Gastrocnemius medialis (tissue), 4 donors: ENCODE measurements at regions not wholly inside any gene's neighbourhood (a gene's known extent, or its start where the extent isn't known, plus 50 kb on each side); places are given as distances from the start of the nearest gene placed in this dataset.
A peak's percentile ranks its signal among the peaks of the same experiment; 100 is the strongest.

Source experiments
- ATAC-seq, 2 donors: fragments of 150-250 bp; one replicate each; pipeline ENCODE4 v1.9.1; 2016
- DNase-seq, 2 donors: peaks; one replicate each; pipeline ENCODE4 v3.0.0-alpha.2; 2019
- H3K27ac ChIP-seq, 4 donors: fragments of 200-600 bp; sonication (generic); 1 replicate in 1 of 4; 2 replicates in 3 of 4; pipeline ENCODE4 v1.5.1; 2016 to 2018; ENCODE audit warnings: mild to moderate bottlenecking in 2 of 4, moderate library complexity in 1 of 4
- H3K27me3 ChIP-seq, 3 donors: fragments of 200-600 bp; sonication (generic) in 2 of 3; 1 replicate in 1 of 3; 2 replicates in 2 of 3; pipeline versions ENCODE4 v1.5.1 to v1.6.0; 2016 to 2019; ENCODE audit warnings: mild to moderate bottlenecking in 1 of 3, moderate library complexity in 1 of 3
- H3K36me3 ChIP-seq, 2 donors: fragments of 200-600 bp; sonication (generic) in 1 of 2; one replicate each; pipeline ENCODE4 v1.5.1; 2017 to 2018
- H3K4me1 ChIP-seq, 2 donors: fragments of 200-600 bp; sonication (generic) in 1 of 2; one replicate each; pipeline ENCODE4 v1.5.1; 2016 to 2017; ENCODE audit warnings: mild to moderate bottlenecking in 2 of 2
- H3K4me3 ChIP-seq, 4 donors: fragments of 200-600 bp; sonication (generic) in 3 of 4; 1 replicate in 1 of 4; 2 replicates in 3 of 4; pipeline ENCODE4 v1.5.1; 2016 to 2019; ENCODE audit warnings: mild to moderate bottlenecking in 2 of 4
- H3K9me3 ChIP-seq, 3 donors: fragments of 200-600 bp; sonication (generic) in 2 of 3; 1 replicate in 1 of 3; 2 replicates in 2 of 3; pipeline ENCODE4 v1.5.1; 2016 to 2019
- CTCF ChIP-seq, 5 experiments: fragments of 450-650 bp in 3 of 5; fragments of 200-600 bp in 2 of 5; sonication (generic) in 2 of 5; IDR thresholded peaks in 4 of 5; conservative IDR thresholded peaks in 1 of 5; 1 replicate in 4 of 5; 2 replicates in 1 of 5; pipeline ENCODE4 v1.5.1; 2016 to 2019; ENCODE audit warnings: antibody characterized with exemption in 5 of 5, mild to moderate bottlenecking in 3 of 5, moderate library complexity in 3 of 5
- POLR2A ChIP-seq, 2 donors: fragments of 450-650 bp; IDR thresholded peaks; one replicate each; pipeline ENCODE4 v1.6.1; 2017; ENCODE audit warnings: antibody characterized with exemption in 2 of 2, mild to moderate bottlenecking in 2 of 2, moderate library complexity in 2 of 2
- in situ Hi-C, 4 donors: fragments of 200-750 bp; cut with MboI; loops; one replicate each; pipeline versions ENCODE4 v1.15.0 to v1.8.0; 2017; ENCODE audit warnings: low sequenced_read_pairs in 4 of 4
- intact Hi-C: fragments of 100-400 bp; cut with DNase I; formaldehyde crosslinking; loops from one replicate; pipeline ENCODE4 v1.15.1; 2023; ENCODE audit warnings: low total_unique reads

DNA sequence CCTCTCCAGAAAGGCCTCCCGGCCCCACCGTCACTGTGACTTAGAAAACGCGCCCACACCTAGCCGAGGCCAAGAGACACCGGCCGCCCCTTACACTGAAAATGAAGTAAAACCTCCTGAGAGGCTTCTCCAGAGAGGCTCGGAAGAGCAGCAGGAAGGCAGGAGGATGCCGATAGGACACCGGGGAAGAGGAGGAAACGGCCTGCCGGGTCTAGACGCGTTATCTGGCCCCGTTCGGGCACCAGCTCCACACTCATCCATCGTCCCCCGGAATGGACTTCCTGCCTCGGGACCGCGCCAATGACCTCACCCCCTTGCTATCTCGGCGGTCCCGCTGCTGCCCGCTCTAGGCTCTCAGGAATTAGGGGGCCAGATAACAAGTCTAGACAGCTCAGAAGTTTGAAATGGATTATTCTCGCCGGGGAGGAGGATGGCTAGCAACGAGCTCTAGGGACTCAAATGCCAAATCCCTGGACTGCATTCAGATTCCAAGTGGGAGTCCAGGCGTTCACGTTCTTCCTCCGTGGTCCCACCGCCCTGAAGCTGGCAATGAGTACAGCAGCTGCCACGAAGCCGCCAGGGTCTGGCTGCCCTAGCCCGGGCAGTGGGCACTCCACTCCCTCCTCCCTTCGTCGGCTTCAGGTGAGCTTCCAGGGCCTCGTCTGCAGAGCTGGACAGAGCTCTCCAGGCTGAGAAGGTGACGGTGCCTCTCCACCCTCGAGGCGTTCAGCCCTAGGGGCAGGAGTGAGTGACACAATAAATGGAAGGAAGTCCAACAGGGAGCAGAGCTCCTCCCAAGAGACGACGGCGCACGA is 350.9 kb downstream of the FOXL1 start:
- intact Hi-C loops, result no loop called here
- Histone ChIP-seq H3K27ac (no peak overlapping the region), H3K4me3 (no peak overlapping the region), H3K36me3 (no peaks in the 10 kb centered on the region), H3K9me3 (no peaks in the 10 kb centered on the region), H3K4me1 (peaks cover 6 to 8% of the 10 kb centered on the region in 2 donors), H3K27me3 (peaks cover 42 to 66% (median 53%) of the 10 kb centered on the region in 3 donors)
- ATAC-seq, result no peak
- DNase-seq, result no peak
- in situ Hi-C loops, result no loop called here
- no peak for TF ChIP-seq POLR2A (IDR thresholded peaks at IDR 0.05)
- TF ChIP-seq CTCF (IDR thresholded peaks at IDR 0.05 in 4 of 5, conservative IDR thresholded peaks at IDR 0.05 in 1 of 5), result no peak

DNA sequence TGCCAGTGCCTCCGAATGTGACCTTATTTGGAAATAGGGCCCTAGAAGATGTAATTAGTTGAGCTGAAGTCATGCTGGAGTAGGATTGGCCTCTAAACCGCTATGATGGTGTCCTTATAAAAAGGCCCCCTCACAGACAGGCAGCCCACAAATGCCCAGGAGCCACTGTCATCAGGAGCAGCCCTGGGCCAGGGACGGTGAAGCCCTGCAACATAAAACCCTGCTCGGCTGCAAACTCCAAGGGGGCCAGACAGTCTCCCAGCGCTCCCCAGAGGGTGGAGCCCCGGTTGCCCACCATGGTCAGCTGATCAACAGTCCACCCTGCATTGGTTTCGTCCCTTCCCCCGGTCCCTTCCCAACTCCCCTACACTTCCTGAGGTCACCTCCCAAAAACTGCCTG is 351.7 kb downstream of the FOXL1 start:
- DNase-seq (no peak), ATAC-seq (no peak)
- H3K4me1 ChIP-seq, result peaks cover 6 to 8% of the 10 kb centered on the region in 2 donors
- intact Hi-C loops, result no loop called here
- no peak overlapping the region for H3K4me3 ChIP-seq
- TF ChIP-seq POLR2A (IDR thresholded peaks at IDR 0.05) (no peak), CTCF (IDR thresholded peaks at IDR 0.05 in 4 of 5, conservative IDR thresholded peaks at IDR 0.05 in 1 of 5) (no peak)
- in situ Hi-C loops, result no loop called here
- no peaks in the 10 kb centered on the region for H3K9me3 ChIP-seq
- H3K27me3 ChIP-seq, result peaks cover 42 to 66% (median 58%) of the 10 kb centered on the region in 3 donors
- H3K27ac ChIP-seq, result no peak overlapping the region
- no peaks in the 10 kb centered on the region for H3K36me3 ChIP-seq

- no peak for DNase-seq
- no peak for TF ChIP-seq POLR2A (IDR thresholded peaks at IDR 0.05)
- TF ChIP-seq CTCF (IDR thresholded peaks at IDR 0.05 in 4 of 5, conservative IDR thresholded peaks at IDR 0.05 in 1 of 5), result no peak
- Histone ChIP-seq H3K27ac (no peak overlapping the region), H3K4me3 (no peak overlapping the region), H3K9me3 (no peaks in the 10 kb centered on the region), H3K36me3 (no peaks in the 10 kb centered on the region), H3K4me1 (peaks cover 6 to 8% of the 10 kb centered on the region in 2 donors), H3K27me3 (peaks cover 42 to 69% (median 58%) of the 10 kb centered on the region in 3 donors)
- intact Hi-C loops (no loop called here), in situ Hi-C loops (no loop called here)
- no peak for ATAC-seq
Observed at GRCh38 chr16:86930663-86931373, 352.5 kb downstream of the FOXL1 start.

- intact Hi-C loops, result no loop called here
- Histone ChIP-seq H3K4me3 (peak overlapping the region in 1 of 4 donors; percentile 28), H3K27me3 (peaks cover 40 to 66% (median 59%) of the 10 kb centered on the region in 3 donors), H3K9me3 (no peaks in the 10 kb centered on the region), H3K27ac (no peak overlapping the region), H3K36me3 (no peaks in the 10 kb centered on the region), H3K4me1 (peaks cover 6 to 8% of the 10 kb centered on the region in 2 donors)
- TF ChIP-seq POLR2A (IDR thresholded peaks at IDR 0.05) (no peak), CTCF (IDR thresholded peaks at IDR 0.05 in 4 of 5, conservative IDR thresholded peaks at IDR 0.05 in 1 of 5) (no peak)
- ATAC-seq (peak; percentile 18 to 19), DNase-seq (no peak)
- in situ Hi-C loops, result no loop called here
Observed at GRCh38 chr16:86931410-86931941, 353.1 kb downstream of the FOXL1 start.
